Brain microvascular endothelial cell (primary cell): ENCODE measurements at regions not wholly inside any gene's neighbourhood (a gene's known extent, or its start where the extent isn't known, plus 50 kb on each side); places are given as distances from the start of the nearest gene placed in this dataset.

Source experiments
- DNase-seq: peaks from one replicate; pipeline ENCODE4 v3.0.0-alpha.2; 2020
- H3K27ac ChIP-seq: fragments of 250-450 bp; sonication (Bioruptor Pico); 2 replicates; pipeline ENCODE4 v1.5.1; 2020; ENCODE audit warnings: mild to moderate bottlenecking, moderate library complexity
- H3K27me3 ChIP-seq: fragments of 250-450 bp; sonication (Bioruptor Pico); replicated peaks from 2 replicates; pipeline ENCODE4 v1.5.1; 2020; ENCODE audit warnings: mild to moderate bottlenecking
- H3K36me3 ChIP-seq: fragments of 250-450 bp; sonication (Bioruptor Pico); replicated peaks from 2 replicates; pipeline ENCODE4 v1.5.1; 2020; ENCODE audit warnings: mild to moderate bottlenecking
- H3K4me3 ChIP-seq: 2 replicates; pipeline ENCODE4 v1.5.1; 2011; ENCODE audit warnings: low read depth, mild to moderate bottlenecking, control low read depth, low read length, moderate library complexity
- in situ Hi-C: cut with HindIII; loops from 2 replicates; pipeline ENCODE4 v1.10.0; 2017; ENCODE audit warnings: low sequenced_read_pairs, low pct_ligation_motif_present
- TF ChIP-seq, protein P1 (sequence below): IDR thresholded peaks from 2 replicates; pipeline ENCODE4 v1.5.1; 2011; ENCODE audit warnings: low read depth, mild to moderate bottlenecking, moderate library complexity, low read length, control low read depth, inconsistent platforms; ENCODE audit errors: missing control alignments

- Histone ChIP-seq H3K27ac (no peak overlapping the region), H3K4me3 (no peak overlapping the region), H3K36me3 (no peaks in the 10 kb centered on the region), H3K27me3 (no peaks in the 10 kb centered on the region)
- DNase-seq, result no peak
- in situ Hi-C loops, result no loop called here
- TF ChIP-seq, protein P1, sequence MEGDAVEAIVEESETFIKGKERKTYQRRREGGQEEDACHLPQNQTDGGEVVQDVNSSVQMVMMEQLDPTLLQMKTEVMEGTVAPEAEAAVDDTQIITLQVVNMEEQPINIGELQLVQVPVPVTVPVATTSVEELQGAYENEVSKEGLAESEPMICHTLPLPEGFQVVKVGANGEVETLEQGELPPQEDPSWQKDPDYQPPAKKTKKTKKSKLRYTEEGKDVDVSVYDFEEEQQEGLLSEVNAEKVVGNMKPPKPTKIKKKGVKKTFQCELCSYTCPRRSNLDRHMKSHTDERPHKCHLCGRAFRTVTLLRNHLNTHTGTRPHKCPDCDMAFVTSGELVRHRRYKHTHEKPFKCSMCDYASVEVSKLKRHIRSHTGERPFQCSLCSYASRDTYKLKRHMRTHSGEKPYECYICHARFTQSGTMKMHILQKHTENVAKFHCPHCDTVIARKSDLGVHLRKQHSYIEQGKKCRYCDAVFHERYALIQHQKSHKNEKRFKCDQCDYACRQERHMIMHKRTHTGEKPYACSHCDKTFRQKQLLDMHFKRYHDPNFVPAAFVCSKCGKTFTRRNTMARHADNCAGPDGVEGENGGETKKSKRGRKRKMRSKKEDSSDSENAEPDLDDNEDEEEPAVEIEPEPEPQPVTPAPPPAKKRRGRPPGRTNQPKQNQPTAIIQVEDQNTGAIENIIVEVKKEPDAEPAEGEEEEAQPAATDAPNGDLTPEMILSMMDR, result no peak
Observed at GRCh38 chr2:204039298-204039838, 102.8 kb downstream of the ICOS start.

- Histone ChIP-seq H3K36me3 (no peaks in the 10 kb centered on the region), H3K4me3 (no peak overlapping the region), H3K27me3 (no peaks in the 10 kb centered on the region), H3K27ac (no peak overlapping the region)
- in situ Hi-C loops, result no loop called here
- no peak for DNase-seq
- TF ChIP-seq, protein P1, result no peak
Observed at GRCh38 chr2:204040016-204040415, 103.5 kb downstream of the ICOS start.

DNA sequence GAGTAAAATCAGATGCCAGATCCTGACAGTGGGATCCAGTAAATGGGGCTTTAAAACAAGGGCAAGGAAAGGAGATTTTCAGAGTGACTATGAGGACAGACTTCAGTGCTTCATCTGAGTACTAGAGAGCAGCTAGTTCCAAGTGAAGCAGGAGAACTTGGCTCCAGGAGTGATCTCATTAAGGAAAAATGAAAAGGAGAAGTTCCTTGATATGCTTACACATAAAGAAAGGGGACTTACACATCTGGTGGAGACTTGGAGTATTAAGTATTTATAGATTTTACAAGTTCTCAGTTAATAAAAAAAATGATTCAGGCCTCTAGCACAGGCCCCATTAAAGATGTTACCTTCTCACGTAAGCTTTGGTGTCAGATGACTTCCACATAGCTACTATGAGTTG lies 105.8 kb downstream of the ICOS start:
- DNase-seq, result no peak
- TF ChIP-seq, protein P1, result no peak
- Histone ChIP-seq H3K27ac (no peak overlapping the region), H3K27me3 (no peaks in the 10 kb centered on the region), H3K4me3 (no peak overlapping the region), H3K36me3 (no peaks in the 10 kb centered on the region)
- in situ Hi-C loops, result no loop called here

GRCh38 chr2:204046145-204046544 lies 109.6 kb downstream of the ICOS start:
- TF ChIP-seq, protein P1, result no peak

GRCh38 chr2:204049635-204050034 lies 113.1 kb downstream of the ICOS start:
- Histone ChIP-seq H3K4me3 (no peak overlapping the region), H3K27me3 (no peaks in the 10 kb centered on the region), H3K27ac (no peak overlapping the region), H3K36me3 (no peaks in the 10 kb centered on the region)
- DNase-seq, result no peak
- in situ Hi-C loops, result no loop called here
- TF ChIP-seq, protein P1, result no peak

More at GRCh38 chr2:204046145-204046544, 109.6 kb downstream of the ICOS start:
- Histone ChIP-seq H3K4me3 (no peak overlapping the region), H3K27me3 (no peaks in the 10 kb centered on the region), H3K27ac (no peak overlapping the region), H3K36me3 (no peaks in the 10 kb centered on the region)
- in situ Hi-C loops, result no loop called here
- no peak for DNase-seq

DNA sequence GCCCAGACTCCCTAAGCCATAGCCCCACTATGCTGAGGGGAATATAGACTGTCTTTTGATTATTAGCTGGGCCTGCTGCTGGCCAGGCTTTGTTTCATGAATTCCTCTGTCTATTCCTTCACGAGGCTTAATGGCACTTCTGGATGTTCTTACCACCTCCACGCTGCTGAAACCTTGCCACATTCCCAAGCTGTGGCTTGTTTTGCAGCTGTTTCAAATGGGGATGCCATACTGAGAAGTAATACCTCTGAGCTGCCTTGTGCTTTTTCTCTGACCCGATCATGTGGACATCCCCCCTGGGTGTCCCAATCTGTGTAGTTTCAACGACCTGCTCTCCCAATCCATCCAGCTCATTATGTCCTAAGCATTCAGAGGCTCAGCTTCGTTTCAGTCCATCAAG lies 114.1 kb downstream of the ICOS start:
- no peaks in the 10 kb centered on the region for H3K27me3 ChIP-seq
- in situ Hi-C loops, result no loop called here

More for the DNA sequence above, 114.1 kb downstream of the ICOS start:
- no peak for DNase-seq
- Histone ChIP-seq H3K36me3 (no peaks in the 10 kb centered on the region), H3K27ac (no peak overlapping the region), H3K4me3 (no peak overlapping the region)
- TF ChIP-seq, protein P1, result no peak
